ENCODE measurements at regions not wholly inside any gene's neighbourhood (a gene's known extent, or its start where the extent isn't known, plus 50 kb on each side); places are given as distances from the start of the nearest gene placed in this dataset.

DNA sequence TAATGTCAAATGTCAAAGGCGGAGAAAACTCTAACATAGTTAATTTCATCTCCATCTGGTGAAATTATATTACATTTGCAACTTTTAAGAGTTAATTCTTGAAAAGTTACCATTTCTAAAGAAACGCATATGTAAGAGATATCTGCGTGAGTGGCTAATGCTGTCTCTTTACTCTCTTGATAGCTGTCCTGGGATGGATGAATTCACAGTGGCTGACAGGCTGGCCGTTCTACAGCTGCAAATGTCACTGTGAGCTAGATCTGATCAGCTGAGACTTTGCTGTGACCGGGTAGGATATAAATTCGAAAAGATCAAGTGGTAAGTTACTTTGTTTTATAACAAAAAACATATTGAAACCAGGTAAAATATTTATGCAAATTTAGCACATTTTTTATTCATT, 557.1 kb upstream of the DDX18 start:
- TF ChIP-seq EZH2 (IDR thresholded peaks at IDR 0.05; ENCODE audit: insufficient read depth, poor library complexity, severe bottlenecking) (no peak), EZH2phosphoT487 (IDR thresholded peaks at IDR 0.05; ENCODE audit: insufficient read depth, low read depth) (no peak)
